ENCODE measurements at regions not wholly inside any gene's neighbourhood (a gene's known extent, or its start where the extent isn't known, plus 50 kb on each side); places are given as distances from the start of the nearest gene placed in this dataset.

- Histone ChIP-seq H3K27me3 (ENCODE audit: control insufficient read depth, insufficient read depth, low read length) (peaks cover 73% of the 10 kb centered on the region), H3K9ac (ENCODE audit: low read depth, low read length) (no peak overlapping the region), H3K36me3 (ENCODE audit: control insufficient read depth, insufficient read depth, low read length) (no peaks in the 10 kb centered on the region), H3K27ac (ENCODE audit: low read depth, low read length) (no peak overlapping the region), H3K4me1 (ENCODE audit: control insufficient read depth, insufficient read depth, low read length) (no peaks in the 10 kb centered on the region), H3K9me3 (ENCODE audit: control insufficient read depth, insufficient read depth, low read length) (no peaks in the 10 kb centered on the region), H3K4me3 (ENCODE audit: low read depth, low read length) (no peak overlapping the region)
Observed at GRCh38 chr13:76335463-76335862, 550.7 kb downstream of the KCTD12 start.

GRCh38 chr13:76331943-76332712 is 554.1 kb downstream of the KCTD12 start:
- Histone ChIP-seq H3K36me3 (ENCODE audit: control insufficient read depth, insufficient read depth, low read length) (no peaks in the 10 kb centered on the region), H3K4me3 (ENCODE audit: low read depth, low read length) (no peak overlapping the region), H3K4me1 (ENCODE audit: control insufficient read depth, insufficient read depth, low read length) (no peaks in the 10 kb centered on the region), H3K27ac (ENCODE audit: low read depth, low read length) (no peak overlapping the region), H3K9me3 (ENCODE audit: control insufficient read depth, insufficient read depth, low read length) (no peaks in the 10 kb centered on the region), H3K9ac (ENCODE audit: low read depth, low read length) (no peak overlapping the region), H3K27me3 (ENCODE audit: control insufficient read depth, insufficient read depth, low read length) (peaks cover 43% of the 10 kb centered on the region)

GRCh38 chr13:76330761-76331160 is 555.4 kb downstream of the KCTD12 start:
- no peak overlapping the region for H3K4me3 ChIP-seq (ENCODE audit: low read depth, low read length)
- H3K36me3 ChIP-seq (ENCODE audit: control insufficient read depth, insufficient read depth, low read length) = no peaks in the 10 kb centered on the region
- H3K9ac ChIP-seq (ENCODE audit: low read depth, low read length) = no peak overlapping the region
- peaks cover 29% of the 10 kb centered on the region for H3K27me3 ChIP-seq (ENCODE audit: control insufficient read depth, insufficient read depth, low read length)
- H3K9me3 ChIP-seq (ENCODE audit: control insufficient read depth, insufficient read depth, low read length) = no peaks in the 10 kb centered on the region
- no peaks in the 10 kb centered on the region for H3K4me1 ChIP-seq (ENCODE audit: control insufficient read depth, insufficient read depth, low read length)
- H3K27ac ChIP-seq (ENCODE audit: low read depth, low read length) = no peak overlapping the region

GRCh38 chr13:76329866-76330580 is 556.2 kb downstream of the KCTD12 start:
- H3K4me1 ChIP-seq (ENCODE audit: control insufficient read depth, insufficient read depth, low read length) = no peaks in the 10 kb centered on the region
- H3K36me3 ChIP-seq (ENCODE audit: control insufficient read depth, insufficient read depth, low read length) = no peaks in the 10 kb centered on the region
- H3K9ac ChIP-seq (ENCODE audit: low read depth, low read length) = no peak overlapping the region
- no peak overlapping the region for H3K4me3 ChIP-seq (ENCODE audit: low read depth, low read length)
- H3K27ac ChIP-seq (ENCODE audit: low read depth, low read length) = no peak overlapping the region
- H3K27me3 ChIP-seq (ENCODE audit: control insufficient read depth, insufficient read depth, low read length) = peaks cover 22% of the 10 kb centered on the region
- H3K9me3 ChIP-seq (ENCODE audit: control insufficient read depth, insufficient read depth, low read length) = no peaks in the 10 kb centered on the region

GRCh38 chr13:76329004-76329403 is 557.2 kb downstream of the KCTD12 start:
- Histone ChIP-seq H3K4me1 (ENCODE audit: control insufficient read depth, insufficient read depth, low read length) (no peaks in the 10 kb centered on the region), H3K9ac (ENCODE audit: low read depth, low read length) (no peak overlapping the region), H3K9me3 (ENCODE audit: control insufficient read depth, insufficient read depth, low read length) (no peaks in the 10 kb centered on the region), H3K27me3 (ENCODE audit: control insufficient read depth, insufficient read depth, low read length) (peaks cover 12% of the 10 kb centered on the region), H3K27ac (ENCODE audit: low read depth, low read length) (no peak overlapping the region), H3K4me3 (ENCODE audit: low read depth, low read length) (no peak overlapping the region), H3K36me3 (ENCODE audit: control insufficient read depth, insufficient read depth, low read length) (no peaks in the 10 kb centered on the region)

- Histone ChIP-seq H3K27me3 (ENCODE audit: control insufficient read depth, insufficient read depth, low read length) (no peaks in the 10 kb centered on the region), H3K4me3 (ENCODE audit: low read depth, low read length) (no peak overlapping the region), H3K27ac (ENCODE audit: low read depth, low read length) (no peak overlapping the region), H3K9me3 (ENCODE audit: control insufficient read depth, insufficient read depth, low read length) (no peaks in the 10 kb centered on the region), H3K4me1 (ENCODE audit: control insufficient read depth, insufficient read depth, low read length) (no peaks in the 10 kb centered on the region), H3K9ac (ENCODE audit: low read depth, low read length) (no peak overlapping the region), H3K36me3 (ENCODE audit: control insufficient read depth, insufficient read depth, low read length) (no peaks in the 10 kb centered on the region)
Observed at GRCh38 chr13:76326343-76326742, 559.9 kb downstream of the KCTD12 start.

GRCh38 chr13:76319921-76320320 is 566.3 kb downstream of the KCTD12 start:
- no peaks in the 10 kb centered on the region for H3K36me3 ChIP-seq (ENCODE audit: control insufficient read depth, insufficient read depth, low read length)
- no peaks in the 10 kb centered on the region for H3K9me3 ChIP-seq (ENCODE audit: control insufficient read depth, insufficient read depth, low read length)
- H3K4me1 ChIP-seq (ENCODE audit: control insufficient read depth, insufficient read depth, low read length) = no peaks in the 10 kb centered on the region
- no peak overlapping the region for H3K9ac ChIP-seq (ENCODE audit: low read depth, low read length)
- no peaks in the 10 kb centered on the region for H3K27me3 ChIP-seq (ENCODE audit: control insufficient read depth, insufficient read depth, low read length)
- H3K27ac ChIP-seq (ENCODE audit: low read depth, low read length) = no peak overlapping the region
- H3K4me3 ChIP-seq (ENCODE audit: low read depth, low read length) = no peak overlapping the region

- H3K4me3 ChIP-seq (ENCODE audit: low read depth, low read length) = no peak overlapping the region
- H3K4me1 ChIP-seq (ENCODE audit: control insufficient read depth, insufficient read depth, low read length) = no peaks in the 10 kb centered on the region
- H3K9me3 ChIP-seq (ENCODE audit: control insufficient read depth, insufficient read depth, low read length) = no peaks in the 10 kb centered on the region
- H3K9ac ChIP-seq (ENCODE audit: low read depth, low read length) = no peak overlapping the region
- no peaks in the 10 kb centered on the region for H3K27me3 ChIP-seq (ENCODE audit: control insufficient read depth, insufficient read depth, low read length)
- no peak overlapping the region for H3K27ac ChIP-seq (ENCODE audit: low read depth, low read length)
- H3K36me3 ChIP-seq (ENCODE audit: control insufficient read depth, insufficient read depth, low read length) = no peaks in the 10 kb centered on the region
Observed at GRCh38 chr13:76316998-76317527, 569.1 kb downstream of the KCTD12 start.

- Histone ChIP-seq H3K36me3 (ENCODE audit: control insufficient read depth, insufficient read depth, low read length) (no peaks in the 10 kb centered on the region), H3K4me1 (ENCODE audit: control insufficient read depth, insufficient read depth, low read length) (no peaks in the 10 kb centered on the region), H3K9me3 (ENCODE audit: control insufficient read depth, insufficient read depth, low read length) (no peaks in the 10 kb centered on the region), H3K4me3 (ENCODE audit: low read depth, low read length) (no peak overlapping the region), H3K27ac (ENCODE audit: low read depth, low read length) (no peak overlapping the region), H3K27me3 (ENCODE audit: control insufficient read depth, insufficient read depth, low read length) (no peaks in the 10 kb centered on the region), H3K9ac (ENCODE audit: low read depth, low read length) (no peak overlapping the region)
Observed at GRCh38 chr13:76314495-76314894, 571.7 kb downstream of the KCTD12 start.

- Histone ChIP-seq H3K4me1 (ENCODE audit: control insufficient read depth, insufficient read depth, low read length) (no peaks in the 10 kb centered on the region), H3K27me3 (ENCODE audit: control insufficient read depth, insufficient read depth, low read length) (no peaks in the 10 kb centered on the region), H3K27ac (ENCODE audit: low read depth, low read length) (no peak overlapping the region), H3K4me3 (ENCODE audit: low read depth, low read length) (no peak overlapping the region), H3K9me3 (ENCODE audit: control insufficient read depth, insufficient read depth, low read length) (no peaks in the 10 kb centered on the region), H3K9ac (ENCODE audit: low read depth, low read length) (no peak overlapping the region), H3K36me3 (ENCODE audit: control insufficient read depth, insufficient read depth, low read length) (no peaks in the 10 kb centered on the region)
Observed at GRCh38 chr13:76307142-76307541, 579.1 kb downstream of the KCTD12 start.

GRCh38 chr13:76300688-76301087 is 585.5 kb downstream of the KCTD12 start:
- Histone ChIP-seq H3K9ac (ENCODE audit: low read depth, low read length) (no peak overlapping the region), H3K27ac (ENCODE audit: low read depth, low read length) (no peak overlapping the region), H3K9me3 (ENCODE audit: control insufficient read depth, insufficient read depth, low read length) (no peaks in the 10 kb centered on the region), H3K27me3 (ENCODE audit: control insufficient read depth, insufficient read depth, low read length) (no peaks in the 10 kb centered on the region), H3K4me3 (ENCODE audit: low read depth, low read length) (no peak overlapping the region), H3K36me3 (ENCODE audit: control insufficient read depth, insufficient read depth, low read length) (no peaks in the 10 kb centered on the region), H3K4me1 (ENCODE audit: control insufficient read depth, insufficient read depth, low read length) (no peaks in the 10 kb centered on the region)
